Adrenal gland (tissue), 9 donors: ENCODE measurements at regions not wholly inside any gene's neighbourhood (a gene's known extent, or its start where the extent isn't known, plus 50 kb on each side); places are given as distances from the start of the nearest gene placed in this dataset.

Experiments used
- DNase-seq, 7 donors: peaks; one replicate each; pipeline ENCODE4 v3.0.0-alpha.2; 2019 to 2020
- H3K27ac ChIP-seq, 5 donors: fragments of 200-600 bp; sonication (generic) in 4 of 5; 1 replicate in 3 of 5; 2 replicates in 2 of 5; pipeline versions ENCODE4 v1.5.1 to v1.8.0; 2016 to 2020; ENCODE audit warnings: mild to moderate bottlenecking in 1 of 5
- H3K27me3 ChIP-seq: fragments of 200-600 bp; 2 replicates; pipeline ENCODE4 v1.8.0; 2021
- H3K36me3 ChIP-seq, 2 donors: fragments of 200-600 bp; replicated peaks in 1 of 2; 1 replicate in 1 of 2; 2 replicates in 1 of 2; pipeline versions ENCODE4 v1.5.1 to v1.8.0; 2018 to 2022
- H3K4me1 ChIP-seq, 2 donors: fragments of 200-600 bp; replicated peaks in 1 of 2; 1 replicate in 1 of 2; 2 replicates in 1 of 2; pipeline versions ENCODE4 v1.5.1 to v1.8.0; 2018 to 2021
- H3K4me3 ChIP-seq, 4 donors: fragments of 200-600 bp; sonication (generic) in 3 of 4; one replicate each; pipeline ENCODE4 v1.5.1; 2016 to 2018
- H3K9me3 ChIP-seq, 3 donors: fragments of 200-600 bp; sonication (generic) in 1 of 3; replicated peaks in 1 of 3; 1 replicate in 2 of 3; 2 replicates in 1 of 3; pipeline versions ENCODE4 v1.5.1 to v1.8.0; 2016 to 2021
- POLR2A ChIP-seq, 2 donors: fragments of 450-650 bp; IDR thresholded peaks; one replicate each; pipeline ENCODE4 v1.6.1; 2017; ENCODE audit warnings: antibody characterized with exemption in 2 of 2, mild to moderate bottlenecking in 2 of 2, moderate library complexity in 1 of 2
- WGBS, 4 donors: extraction: QIAGEN DNeasy Blood & Tissue Kit in 2 of 4; methylation state at CpG; one replicate each; pipeline versions ENCODE4 v1.1.5 to v1.1.7; 2013 to 2017; 5-methylcytosine and 5-hydroxymethylcytosine counted together
- intact Hi-C, 2 donors: fragments of 100-400 bp; cut with DNase I; formaldehyde crosslinking; loops; one replicate each; pipeline versions ENCODE4 v1.14.1 to v1.15.0; 2022 to 2023
- TF ChIP-seq, protein P1 (sequence below), 6 experiments: fragments of 450-650 bp in 4 of 6; fragments of 200-600 bp in 2 of 6; sonication (generic) in 1 of 6; IDR thresholded peaks; 1 replicate in 5 of 6; 2 replicates in 1 of 6; pipeline versions ENCODE4 v1.5.1 to v1.8.0; 2016 to 2021; ENCODE audit warnings: antibody characterized with exemption in 6 of 6, mild to moderate bottlenecking in 2 of 6, moderate library complexity in 1 of 6
- donor health status: healthy with polysubstance abuse.
- donor health status: Bipolar disorder and iron deficiency.
- donor health status: DM: yes; HTN: yes; CAD: no.
- donor health status: DM: no; HTN: no; CAD: no.
- donor health status: DM: no; HTN: no; CAD: no.

DNA sequence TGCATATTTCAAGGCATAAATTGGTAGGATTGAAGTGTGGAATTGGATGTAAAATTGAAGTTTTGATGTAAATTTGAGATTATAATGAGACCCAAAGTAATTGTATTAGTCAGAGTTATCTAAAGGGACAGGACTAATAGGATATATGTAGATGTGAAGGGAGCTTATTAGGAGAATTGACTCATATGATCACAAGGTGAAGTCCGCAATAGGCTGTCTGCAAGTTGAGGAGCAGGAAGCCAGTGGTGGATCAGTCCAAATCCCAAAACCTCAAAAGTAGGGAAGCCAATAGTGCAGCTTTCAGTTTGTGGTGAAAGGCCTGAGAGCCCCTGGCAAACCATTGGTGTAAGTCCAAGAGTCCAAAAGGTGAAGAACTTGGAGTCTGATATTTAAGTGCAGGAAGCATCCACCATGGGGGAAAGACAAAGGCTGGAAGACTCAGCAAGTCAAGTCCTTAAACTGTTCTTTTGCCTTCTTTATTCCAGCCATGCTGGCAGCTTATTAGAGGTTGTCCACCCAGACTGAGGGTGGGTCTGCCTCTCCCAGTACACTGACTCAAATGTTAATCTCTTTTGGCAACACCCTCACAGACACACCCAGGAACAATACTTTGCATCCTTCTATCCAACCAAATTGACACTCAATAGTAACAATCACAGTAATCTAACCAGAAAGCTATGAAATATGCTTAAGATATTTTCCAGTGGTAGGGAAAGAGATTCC, 442.6 kb upstream of the PTCHD4 start:
- no peak for DNase-seq
- WGBS, 4 donors: 83 to 93% (median 88%) methylated on average over 1 of the region's 1 CpG
- intact Hi-C loops: no loop called here

DNA sequence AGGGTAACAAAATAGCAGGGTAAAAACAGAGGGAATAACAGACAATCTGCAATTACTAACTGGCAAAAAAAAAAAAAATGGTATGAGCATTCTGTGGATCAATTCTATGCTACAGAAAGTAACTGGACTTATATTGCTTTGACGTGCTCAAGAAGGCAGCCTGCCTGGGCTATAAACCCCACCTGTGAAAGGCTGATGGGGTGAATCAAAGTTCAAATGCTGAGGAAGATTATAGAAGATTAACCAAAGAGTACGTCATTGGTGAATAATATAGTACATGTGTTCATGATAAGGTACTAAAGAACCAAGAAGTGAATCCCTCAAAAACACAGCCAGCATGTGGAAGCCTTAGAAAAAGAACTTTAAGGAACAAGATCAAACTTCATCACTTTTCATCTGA, 441.9 kb upstream of the PTCHD4 start:
- 72 to 84% (median 77%) methylated on average over 2 of the region's 2 CpGs for WGBS, 4 donors
- no peaks in the 10 kb centered on the region for H3K36me3 ChIP-seq
- no peak overlapping the region for H3K27ac ChIP-seq
- no peak for DNase-seq
- no peaks in the 10 kb centered on the region for H3K9me3 ChIP-seq
- no peaks in the 10 kb centered on the region for H3K4me1 ChIP-seq
- no peak overlapping the region for H3K4me3 ChIP-seq
- intact Hi-C loops: no loop called here
- TF ChIP-seq, protein P1, sequence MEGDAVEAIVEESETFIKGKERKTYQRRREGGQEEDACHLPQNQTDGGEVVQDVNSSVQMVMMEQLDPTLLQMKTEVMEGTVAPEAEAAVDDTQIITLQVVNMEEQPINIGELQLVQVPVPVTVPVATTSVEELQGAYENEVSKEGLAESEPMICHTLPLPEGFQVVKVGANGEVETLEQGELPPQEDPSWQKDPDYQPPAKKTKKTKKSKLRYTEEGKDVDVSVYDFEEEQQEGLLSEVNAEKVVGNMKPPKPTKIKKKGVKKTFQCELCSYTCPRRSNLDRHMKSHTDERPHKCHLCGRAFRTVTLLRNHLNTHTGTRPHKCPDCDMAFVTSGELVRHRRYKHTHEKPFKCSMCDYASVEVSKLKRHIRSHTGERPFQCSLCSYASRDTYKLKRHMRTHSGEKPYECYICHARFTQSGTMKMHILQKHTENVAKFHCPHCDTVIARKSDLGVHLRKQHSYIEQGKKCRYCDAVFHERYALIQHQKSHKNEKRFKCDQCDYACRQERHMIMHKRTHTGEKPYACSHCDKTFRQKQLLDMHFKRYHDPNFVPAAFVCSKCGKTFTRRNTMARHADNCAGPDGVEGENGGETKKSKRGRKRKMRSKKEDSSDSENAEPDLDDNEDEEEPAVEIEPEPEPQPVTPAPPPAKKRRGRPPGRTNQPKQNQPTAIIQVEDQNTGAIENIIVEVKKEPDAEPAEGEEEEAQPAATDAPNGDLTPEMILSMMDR (IDR thresholded peaks at IDR 0.05): no peak
- no peak for TF ChIP-seq POLR2A (IDR thresholded peaks at IDR 0.05)
- H3K27me3 ChIP-seq: no peaks in the 10 kb centered on the region

More for the DNA sequence above, 442.6 kb upstream of the PTCHD4 start:
- TF ChIP-seq, protein P1 (IDR thresholded peaks at IDR 0.05): no peak
- no peak for TF ChIP-seq POLR2A (IDR thresholded peaks at IDR 0.05)
- H3K4me1 ChIP-seq: no peaks in the 10 kb centered on the region
- H3K27ac ChIP-seq: no peak overlapping the region
- H3K9me3 ChIP-seq: no peaks in the 10 kb centered on the region
- no peaks in the 10 kb centered on the region for H3K27me3 ChIP-seq
- H3K4me3 ChIP-seq: no peak overlapping the region
- no peaks in the 10 kb centered on the region for H3K36me3 ChIP-seq

DNA sequence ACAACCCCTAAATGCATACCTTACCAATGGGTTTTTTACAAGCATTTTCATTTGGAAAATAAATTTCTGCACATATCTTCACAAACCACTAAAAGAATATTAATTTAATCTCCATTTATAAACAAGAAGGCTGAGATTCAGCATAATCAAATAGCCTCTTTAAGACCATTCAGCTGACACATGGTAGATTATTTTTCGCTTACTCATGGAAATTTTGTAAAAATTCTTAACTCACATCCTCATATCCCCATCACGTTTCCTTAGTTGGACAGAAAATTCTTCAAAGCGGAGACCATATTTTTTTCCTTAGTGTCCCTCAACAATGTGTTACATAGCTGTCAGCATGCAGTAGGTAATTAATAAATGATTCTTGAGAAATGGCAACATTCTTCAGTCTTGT, 439.6 kb upstream of the PTCHD4 start:
- 73 to 76% (median 75%) methylated on average over 3 of the region's 3 CpGs for WGBS, 4 donors
- Histone ChIP-seq H3K4me3 (no peak overlapping the region), H3K4me1 (no peaks in the 10 kb centered on the region), H3K27ac (no peak overlapping the region), H3K36me3 (no peaks in the 10 kb centered on the region), H3K27me3 (no peaks in the 10 kb centered on the region), H3K9me3 (no peaks in the 10 kb centered on the region)
- no peak for TF ChIP-seq POLR2A (IDR thresholded peaks at IDR 0.05)
- TF ChIP-seq, protein P1 (IDR thresholded peaks at IDR 0.05): no peak
- no peak for DNase-seq
- intact Hi-C loops: no loop called here

DNA sequence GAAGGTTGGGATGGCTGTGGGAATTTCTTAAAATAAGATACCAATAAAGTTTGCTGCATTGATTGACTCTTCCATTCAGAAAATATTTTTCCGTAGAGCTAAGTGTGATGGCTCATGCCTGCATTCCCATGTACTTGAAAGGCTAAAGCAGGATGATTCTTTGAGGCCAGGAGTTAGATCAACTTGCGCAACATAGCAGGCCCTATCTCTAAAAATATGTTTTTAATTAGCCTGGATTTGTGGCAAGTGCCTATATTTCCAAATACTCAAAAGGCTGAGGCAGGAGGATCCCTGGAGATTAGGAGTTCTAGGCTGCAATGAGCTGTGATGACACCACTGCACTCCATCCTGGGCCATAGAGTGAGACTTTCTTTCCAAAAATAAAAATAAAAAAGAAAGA, 431.2 kb upstream of the PTCHD4 start:
- H3K27ac ChIP-seq: no peak overlapping the region
- H3K4me3 ChIP-seq: no peak overlapping the region
- 83 to 92% (median 85%) methylated on average over 2 of the region's 2 CpGs for WGBS, 4 donors
- no peaks in the 10 kb centered on the region for H3K9me3 ChIP-seq
- no peak for TF ChIP-seq POLR2A (IDR thresholded peaks at IDR 0.05)
- TF ChIP-seq, protein P1 (IDR thresholded peaks at IDR 0.05): no peak
- no peaks in the 10 kb centered on the region for H3K4me1 ChIP-seq
- no peak for DNase-seq
- no peaks in the 10 kb centered on the region for H3K27me3 ChIP-seq
- no peaks in the 10 kb centered on the region for H3K36me3 ChIP-seq
- intact Hi-C loops: no loop called here
